CD4-positive, alpha-beta T cell treated with Interleukin-17A for 1 hour (primary cell): ENCODE measurements at regions not wholly inside any gene's neighbourhood (a gene's known extent, or its start where the extent isn't known, plus 50 kb on each side); places are given as distances from the start of the nearest gene placed in this dataset.

Experiments
- DNase-seq: peaks from one replicate; pipeline ENCODE4 v3.0.0-alpha.2; 2020

- DNase-seq, result no peak
Observed at GRCh38 chr2:216285701-216286100, 86.6 kb downstream of the MARCHF4 start.

- no peak for DNase-seq
Observed at GRCh38 chr2:216284708-216285107, 87.6 kb downstream of the MARCHF4 start.

- DNase-seq, result no peak
Observed at GRCh38 chr2:216283038-216283900, 89.0 kb downstream of the MARCHF4 start.

GRCh38 chr2:216281876-216282275, 90.4 kb downstream of the MARCHF4 start:
- no peak for DNase-seq

GRCh38 chr2:216281316-216281715, 91.0 kb downstream of the MARCHF4 start:
- no peak for DNase-seq

- DNase-seq, result no peak
Observed at GRCh38 chr2:216279459-216279858, 92.8 kb downstream of the MARCHF4 start.

- no peak for DNase-seq
Observed at GRCh38 chr2:216279031-216279430, 93.3 kb downstream of the MARCHF4 start.

- no peak for DNase-seq
Observed at GRCh38 chr2:216275890-216276289, 96.4 kb downstream of the MARCHF4 start.

- no peak for DNase-seq
Observed at GRCh38 chr2:216274194-216274840, 98.0 kb downstream of the MARCHF4 start.

GRCh38 chr2:216261042-216261537, 111.2 kb downstream of the MARCHF4 start:
- DNase-seq, result no peak

GRCh38 chr2:216260629-216261028, 111.7 kb downstream of the MARCHF4 start:
- no peak for DNase-seq

GRCh38 chr2:216259081-216259480, 113.2 kb downstream of the MARCHF4 start:
- no peak for DNase-seq

GRCh38 chr2:216257089-216257488, 115.2 kb downstream of the MARCHF4 start:
- DNase-seq, result no peak
